ENCODE measurements at regions not wholly inside any gene's neighbourhood (a gene's known extent, or its start where the extent isn't known, plus 50 kb on each side); places are given as distances from the start of the nearest gene placed in this dataset.
"Not testable (repeated sequence)": the region's sequence is repeated elsewhere in the genome, so short reads cannot be mapped to it uniquely, and the experiment has no call there.

GRCh38 chr10:91098021-91098420 is 122.4 kb upstream of the PCGF5 start:
- TF ChIP-seq, protein P1, sequence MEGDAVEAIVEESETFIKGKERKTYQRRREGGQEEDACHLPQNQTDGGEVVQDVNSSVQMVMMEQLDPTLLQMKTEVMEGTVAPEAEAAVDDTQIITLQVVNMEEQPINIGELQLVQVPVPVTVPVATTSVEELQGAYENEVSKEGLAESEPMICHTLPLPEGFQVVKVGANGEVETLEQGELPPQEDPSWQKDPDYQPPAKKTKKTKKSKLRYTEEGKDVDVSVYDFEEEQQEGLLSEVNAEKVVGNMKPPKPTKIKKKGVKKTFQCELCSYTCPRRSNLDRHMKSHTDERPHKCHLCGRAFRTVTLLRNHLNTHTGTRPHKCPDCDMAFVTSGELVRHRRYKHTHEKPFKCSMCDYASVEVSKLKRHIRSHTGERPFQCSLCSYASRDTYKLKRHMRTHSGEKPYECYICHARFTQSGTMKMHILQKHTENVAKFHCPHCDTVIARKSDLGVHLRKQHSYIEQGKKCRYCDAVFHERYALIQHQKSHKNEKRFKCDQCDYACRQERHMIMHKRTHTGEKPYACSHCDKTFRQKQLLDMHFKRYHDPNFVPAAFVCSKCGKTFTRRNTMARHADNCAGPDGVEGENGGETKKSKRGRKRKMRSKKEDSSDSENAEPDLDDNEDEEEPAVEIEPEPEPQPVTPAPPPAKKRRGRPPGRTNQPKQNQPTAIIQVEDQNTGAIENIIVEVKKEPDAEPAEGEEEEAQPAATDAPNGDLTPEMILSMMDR (conservative IDR thresholded peaks at IDR 0.05; ENCODE audit: low read length): not testable (repeated sequence)
- not testable (repeated sequence) for TF ChIP-seq EZH2phosphoT487 (IDR thresholded peaks at IDR 0.05; ENCODE audit: borderline replicate concordance)

Data from Loucy (cell line).